H1 (cell line): ENCODE measurements at regions not wholly inside any gene's neighbourhood (a gene's known extent, or its start where the extent isn't known, plus 50 kb on each side); places are given as distances from the start of the nearest gene placed in this dataset.

Experiments used
- CHD1 ChIP-seq: IDR thresholded peaks from 2 replicates; pipeline ENCODE4 v1.6.1; 2012; ENCODE audit warnings: low read depth, low read length, improper control_type of control experiment
- EGR1 ChIP-seq: IDR thresholded peaks from 2 replicates; pipeline ENCODE4 v1.6.1; 2011; ENCODE audit warnings: low read depth, low read length, borderline replicate concordance
- TF ChIP-seq, protein P1 (sequence below), 3 experiments: IDR thresholded peaks; 1 replicate in 2 of 3; 2 replicates in 1 of 3; pipeline versions ENCODE4 v1.5.1 to v1.6.1; 2011; ENCODE audit warnings: low read length in 3 of 3, mild to moderate bottlenecking in 3 of 3, inconsistent platforms in 2 of 3, low read depth in 1 of 3, moderate library complexity in 1 of 3; ENCODE audit not compliant: insufficient read depth in 1 of 3; ENCODE audit errors: control extremely low read depth in 1 of 3

DNA sequence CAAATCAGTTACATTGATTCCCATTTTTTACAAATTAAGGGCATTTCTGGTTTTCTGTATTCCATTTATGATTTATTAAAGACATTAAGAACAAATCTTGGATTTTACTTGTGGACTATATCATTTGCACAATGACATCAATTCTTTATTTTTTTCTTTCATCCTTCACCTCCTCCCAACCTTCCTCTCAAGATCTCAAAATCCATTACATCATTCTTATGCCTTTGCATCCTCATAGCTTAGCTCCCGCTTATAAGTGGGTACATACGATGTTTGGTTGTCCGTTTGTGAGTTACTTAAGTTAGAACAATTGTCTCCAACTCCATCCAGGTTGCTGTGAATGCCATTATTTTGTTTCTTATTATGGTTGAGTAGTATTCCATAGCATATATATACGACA, 752.8 kb downstream of the CD109 start (continued):
- TF ChIP-seq CHD1, result no peak
- no peak for TF ChIP-seq EGR1
- TF ChIP-seq, protein P1, sequence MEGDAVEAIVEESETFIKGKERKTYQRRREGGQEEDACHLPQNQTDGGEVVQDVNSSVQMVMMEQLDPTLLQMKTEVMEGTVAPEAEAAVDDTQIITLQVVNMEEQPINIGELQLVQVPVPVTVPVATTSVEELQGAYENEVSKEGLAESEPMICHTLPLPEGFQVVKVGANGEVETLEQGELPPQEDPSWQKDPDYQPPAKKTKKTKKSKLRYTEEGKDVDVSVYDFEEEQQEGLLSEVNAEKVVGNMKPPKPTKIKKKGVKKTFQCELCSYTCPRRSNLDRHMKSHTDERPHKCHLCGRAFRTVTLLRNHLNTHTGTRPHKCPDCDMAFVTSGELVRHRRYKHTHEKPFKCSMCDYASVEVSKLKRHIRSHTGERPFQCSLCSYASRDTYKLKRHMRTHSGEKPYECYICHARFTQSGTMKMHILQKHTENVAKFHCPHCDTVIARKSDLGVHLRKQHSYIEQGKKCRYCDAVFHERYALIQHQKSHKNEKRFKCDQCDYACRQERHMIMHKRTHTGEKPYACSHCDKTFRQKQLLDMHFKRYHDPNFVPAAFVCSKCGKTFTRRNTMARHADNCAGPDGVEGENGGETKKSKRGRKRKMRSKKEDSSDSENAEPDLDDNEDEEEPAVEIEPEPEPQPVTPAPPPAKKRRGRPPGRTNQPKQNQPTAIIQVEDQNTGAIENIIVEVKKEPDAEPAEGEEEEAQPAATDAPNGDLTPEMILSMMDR (IDR thresholded peaks at IDR 0.05; ENCODE audit: control extremely low read depth in 1 of 3, insufficient read depth in 1 of 3, low read depth in 1 of 3, low read length in 3 of 3), result no peak
